HEK293 (cell line): ENCODE measurements at regions not wholly inside any gene's neighbourhood (a gene's known extent, or its start where the extent isn't known, plus 50 kb on each side); places are given as distances from the start of the nearest gene placed in this dataset.

ENCODE experiments used
- CTCF ChIA-PET: fragments of 350-600 bp; formaldehyde crosslinking; extraction: SDS; loops from one replicate; lab custom pipeline; 2021; ENCODE audit warnings: antibody characterized with exemption; lab: Yijun Ruan, JAX
- POLR2A ChIA-PET: fragments of 300-600 bp; formaldehyde crosslinking; extraction: SDS; loops from one replicate; lab custom pipeline; 2020; ENCODE audit warnings: antibody characterized with exemption, inconsistent platforms; lab: Yijun Ruan, JAX
- H3K27ac ChIP-seq: fragments of 200-500 bp; sonication (Bioruptor generic); 2 replicates; pipeline ENCODE4 v1.5.1; 2014; ENCODE audit warnings: low read depth, low read length, control low read depth, inconsistent platforms; ENCODE audit errors: extremely low read depth
- H3K36me3 ChIP-seq, 2 experiments: fragments of 200-500 bp in 1 of 2; sonication (Bioruptor generic) in 1 of 2; 1 replicate in 1 of 2; 2 replicates in 1 of 2; pipeline ENCODE4 v1.5.1; 2014 to 2017; ENCODE audit warnings: inconsistent platforms in 2 of 2, low read length in 2 of 2; ENCODE audit not compliant: control insufficient read depth in 2 of 2, insufficient read depth in 1 of 2
- H3K4me1 ChIP-seq: fragments of 200-500 bp; sonication (Bioruptor generic); 2 replicates; pipeline ENCODE4 v1.5.1; 2014; ENCODE audit warnings: mild to moderate bottlenecking, low read length, inconsistent platforms; ENCODE audit not compliant: control insufficient read depth, insufficient read depth
- H3K4me3 ChIP-seq: 2 replicates; pipeline ENCODE4 v1.5.1; 2011; ENCODE audit warnings: low read depth, mild to moderate bottlenecking, control low read depth, low read length, moderate library complexity
- H3K9me3 ChIP-seq: fragments of 200-500 bp; sonication (Bioruptor generic); 2 replicates; pipeline ENCODE4 v1.5.1; 2014; ENCODE audit warnings: low read depth, low read length, inconsistent platforms; ENCODE audit not compliant: control insufficient read depth, insufficient read depth
- GLIS1 ChIP-seq: fragments of 450-650 bp; formaldehyde crosslinking; IDR thresholded peaks from 2 replicates; pipeline ENCODE4 v1.5.1; 2016; ENCODE audit warnings: missing biosample characterization, missing genetic modification characterization
- GLIS2 ChIP-seq: fragments of 450-650 bp; formaldehyde crosslinking; IDR thresholded peaks from 2 replicates; pipeline ENCODE4 v1.5.1; 2016; ENCODE audit warnings: missing biosample characterization, missing genetic modification characterization
- PRDM6 ChIP-seq: fragments of 450-650 bp; formaldehyde crosslinking; IDR thresholded peaks from 2 replicates; pipeline ENCODE4 v1.5.1; 2017; ENCODE audit warnings: missing biosample characterization, missing genetic modification characterization
- ZBTB1 ChIP-seq: fragments of 450-650 bp; formaldehyde crosslinking; IDR thresholded peaks from 2 replicates; pipeline ENCODE4 v1.5.1; 2016; ENCODE audit warnings: missing biosample characterization, missing genetic modification characterization
- ZBTB17 ChIP-seq: fragments of 450-650 bp; formaldehyde crosslinking; IDR thresholded peaks from 2 replicates; pipeline ENCODE4 v1.5.1; 2016; ENCODE audit warnings: missing biosample characterization, missing genetic modification characterization
- ZBTB20 ChIP-seq: fragments of 450-650 bp; formaldehyde crosslinking; IDR thresholded peaks from 2 replicates; pipeline ENCODE4 v1.5.1; 2016; ENCODE audit warnings: missing biosample characterization, missing genetic modification characterization
- ZEB2 ChIP-seq: fragments of 450-650 bp; formaldehyde crosslinking; IDR thresholded peaks from 2 replicates; pipeline ENCODE4 v1.5.1; 2016; ENCODE audit warnings: missing biosample characterization, missing genetic modification characterization
- ZFHX2 ChIP-seq: fragments of 450-650 bp; formaldehyde crosslinking; conservative IDR thresholded peaks from 2 replicates; pipeline ENCODE4 v1.5.1; 2016; ENCODE audit warnings: missing biosample characterization, missing genetic modification characterization
- ZNF140 ChIP-seq: fragments of 450-650 bp; formaldehyde crosslinking; IDR thresholded peaks from 2 replicates; pipeline ENCODE4 v1.5.1; 2016; ENCODE audit warnings: missing biosample characterization, missing genetic modification characterization
- ZNF585B ChIP-seq: fragments of 450-650 bp; formaldehyde crosslinking; IDR thresholded peaks from 2 replicates; pipeline ENCODE4 v1.5.1; 2016; ENCODE audit warnings: missing biosample characterization, missing genetic modification characterization
- TF ChIP-seq, protein P1 (sequence below): fragments of 450-650 bp; formaldehyde crosslinking; IDR thresholded peaks from 2 replicates; pipeline ENCODE4 v1.5.1; 2016; ENCODE audit warnings: missing biosample characterization, missing genetic modification characterization, borderline replicate concordance
- TF ChIP-seq, protein P2 (sequence below): fragments of 450-650 bp; formaldehyde crosslinking; IDR thresholded peaks from 2 replicates; pipeline ENCODE4 v1.5.1; 2017; ENCODE audit warnings: missing biosample characterization, missing genetic modification characterization
- TF ChIP-seq, protein P3 (sequence below): fragments of 450-650 bp; formaldehyde crosslinking; conservative IDR thresholded peaks from 2 replicates; pipeline ENCODE4 v1.5.1; 2016; ENCODE audit warnings: low read depth, missing biosample characterization, missing genetic modification characterization
- TF ChIP-seq, protein P4 (sequence below): fragments of 450-650 bp; formaldehyde crosslinking; IDR thresholded peaks from 2 replicates; pipeline ENCODE4 v1.5.1; 2016; ENCODE audit warnings: missing biosample characterization, missing genetic modification characterization

DNA sequence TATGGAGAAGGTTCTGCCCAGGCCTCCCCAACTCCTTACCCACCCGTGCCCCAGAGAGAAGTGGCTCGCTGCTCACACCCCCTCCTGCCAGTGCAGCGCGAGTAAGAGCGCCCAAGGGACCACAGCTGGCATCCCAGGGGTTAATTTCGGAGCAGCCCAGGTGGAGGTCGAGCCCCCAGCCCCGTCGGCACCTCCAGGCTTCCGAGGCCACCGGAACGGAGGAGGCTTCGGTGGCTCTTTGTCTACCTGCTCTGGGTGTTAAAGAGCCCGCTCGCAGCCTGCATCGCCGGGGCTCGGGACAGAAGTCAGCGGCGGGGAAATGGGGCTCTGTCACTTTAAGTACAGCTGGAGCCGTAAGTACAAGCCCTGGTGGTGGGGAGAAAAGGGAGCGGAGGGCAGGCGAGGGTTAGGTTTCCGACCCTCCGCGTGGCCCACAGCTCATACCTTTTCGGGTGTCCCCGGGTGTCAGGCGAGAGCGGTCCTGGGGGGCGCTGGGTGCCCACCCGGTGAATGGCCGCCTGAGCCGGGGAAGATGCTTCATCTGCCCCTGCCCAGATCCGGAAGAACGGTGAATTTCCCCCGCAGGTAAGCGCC is 89.4 kb upstream of the IPO9 start (continued):
- TF ChIP-seq, protein P1, sequence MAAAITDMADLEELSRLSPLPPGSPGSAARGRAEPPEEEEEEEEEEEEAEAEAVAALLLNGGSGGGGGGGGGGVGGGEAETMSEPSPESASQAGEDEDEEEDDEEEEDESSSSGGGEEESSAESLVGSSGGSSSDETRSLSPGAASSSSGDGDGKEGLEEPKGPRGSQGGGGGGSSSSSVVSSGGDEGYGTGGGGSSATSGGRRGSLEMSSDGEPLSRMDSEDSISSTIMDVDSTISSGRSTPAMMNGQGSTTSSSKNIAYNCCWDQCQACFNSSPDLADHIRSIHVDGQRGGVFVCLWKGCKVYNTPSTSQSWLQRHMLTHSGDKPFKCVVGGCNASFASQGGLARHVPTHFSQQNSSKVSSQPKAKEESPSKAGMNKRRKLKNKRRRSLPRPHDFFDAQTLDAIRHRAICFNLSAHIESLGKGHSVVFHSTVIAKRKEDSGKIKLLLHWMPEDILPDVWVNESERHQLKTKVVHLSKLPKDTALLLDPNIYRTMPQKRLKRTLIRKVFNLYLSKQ (tag by site-specific recombination), result no peak
- TF ChIP-seq, protein P2, sequence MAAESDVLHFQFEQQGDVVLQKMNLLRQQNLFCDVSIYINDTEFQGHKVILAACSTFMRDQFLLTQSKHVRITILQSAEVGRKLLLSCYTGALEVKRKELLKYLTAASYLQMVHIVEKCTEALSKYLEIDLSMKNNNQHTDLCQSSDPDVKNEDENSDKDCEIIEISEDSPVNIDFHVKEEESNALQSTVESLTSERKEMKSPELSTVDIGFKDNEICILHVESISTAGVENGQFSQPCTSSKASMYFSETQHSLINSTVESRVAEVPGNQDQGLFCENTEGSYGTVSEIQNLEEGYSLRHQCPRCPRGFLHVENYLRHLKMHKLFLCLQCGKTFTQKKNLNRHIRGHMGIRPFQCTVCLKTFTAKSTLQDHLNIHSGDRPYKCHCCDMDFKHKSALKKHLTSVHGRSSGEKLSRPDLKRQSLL, result 0 out of 2 replicates have a peak, but pooled peaks have one; percentile 18
- TF ChIP-seq PRDM6 (tag by site-specific recombination) (no peak), ZBTB1 (tag by site-specific recombination) (no peak), GLIS1 (peak; percentile 65), ZEB2 (peak; percentile 37; the same call in 1 of the 2 replicates), GLIS2 (tag by site-specific recombination) (peak; percentile 60; the same call in 1 of the 2 replicates), ZBTB20 (peak; percentile 31; the same call in 1 of the 2 replicates), ZBTB17 (tag by site-specific recombination) (peak; percentile 53; the same call in 1 of the 2 replicates), ZNF585B (no peak)
- TF ChIP-seq, protein P3, sequence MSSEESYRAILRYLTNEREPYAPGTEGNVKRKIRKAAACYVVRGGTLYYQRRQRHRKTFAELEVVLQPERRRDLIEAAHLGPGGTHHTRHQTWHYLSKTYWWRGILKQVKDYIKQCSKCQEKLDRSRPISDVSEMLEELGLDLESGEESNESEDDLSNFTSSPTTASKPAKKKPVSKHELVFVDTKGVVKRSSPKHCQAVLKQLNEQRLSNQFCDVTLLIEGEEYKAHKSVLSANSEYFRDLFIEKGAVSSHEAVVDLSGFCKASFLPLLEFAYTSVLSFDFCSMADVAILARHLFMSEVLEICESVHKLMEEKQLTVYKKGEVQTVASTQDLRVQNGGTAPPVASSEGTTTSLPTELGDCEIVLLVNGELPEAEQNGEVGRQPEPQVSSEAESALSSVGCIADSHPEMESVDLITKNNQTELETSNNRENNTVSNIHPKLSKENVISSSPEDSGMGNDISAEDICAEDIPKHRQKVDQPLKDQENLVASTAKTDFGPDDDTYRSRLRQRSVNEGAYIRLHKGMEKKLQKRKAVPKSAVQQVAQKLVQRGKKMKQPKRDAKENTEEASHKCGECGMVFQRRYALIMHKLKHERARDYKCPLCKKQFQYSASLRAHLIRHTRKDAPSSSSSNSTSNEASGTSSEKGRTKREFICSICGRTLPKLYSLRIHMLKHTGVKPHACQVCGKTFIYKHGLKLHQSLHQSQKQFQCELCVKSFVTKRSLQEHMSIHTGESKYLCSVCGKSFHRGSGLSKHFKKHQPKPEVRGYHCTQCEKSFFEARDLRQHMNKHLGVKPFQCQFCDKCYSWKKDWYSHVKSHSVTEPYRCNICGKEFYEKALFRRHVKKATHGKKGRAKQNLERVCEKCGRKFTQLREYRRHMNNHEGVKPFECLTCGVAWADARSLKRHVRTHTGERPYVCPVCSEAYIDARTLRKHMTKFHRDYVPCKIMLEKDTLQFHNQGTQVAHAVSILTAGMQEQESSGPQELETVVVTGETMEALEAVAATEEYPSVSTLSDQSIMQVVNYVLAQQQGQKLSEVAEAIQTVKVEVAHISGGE (tag by site-specific recombination), result 0 out of 2 replicates have a peak, but pooled peaks have one; percentile 17
- TF ChIP-seq, protein P4, sequence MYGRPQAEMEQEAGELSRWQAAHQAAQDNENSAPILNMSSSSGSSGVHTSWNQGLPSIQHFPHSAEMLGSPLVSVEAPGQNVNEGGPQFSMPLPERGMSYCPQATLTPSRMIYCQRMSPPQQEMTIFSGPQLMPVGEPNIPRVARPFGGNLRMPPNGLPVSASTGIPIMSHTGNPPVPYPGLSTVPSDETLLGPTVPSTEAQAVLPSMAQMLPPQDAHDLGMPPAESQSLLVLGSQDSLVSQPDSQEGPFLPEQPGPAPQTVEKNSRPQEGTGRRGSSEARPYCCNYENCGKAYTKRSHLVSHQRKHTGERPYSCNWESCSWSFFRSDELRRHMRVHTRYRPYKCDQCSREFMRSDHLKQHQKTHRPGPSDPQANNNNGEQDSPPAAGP (tag by site-specific recombination), result no peak

GRCh38 chr1:201740086-201740541 is 88.8 kb upstream of the IPO9 start:
- H3K27ac ChIP-seq, result no peak overlapping the region; the same call in 1 of the 2 replicates
- TF ChIP-seq ZBTB1 (tag by site-specific recombination) (no peak), ZNF140 (tag by site-specific recombination) (peak; percentile 17; the same call in 1 of the 2 replicates), GLIS2 (tag by site-specific recombination) (0 out of 2 replicates have a peak, but pooled peaks have one; percentile 24), ZFHX2 (tag by site-specific recombination) (0 out of 2 replicates have a peak, but pooled peaks have one; percentile 24)
- TF ChIP-seq, all 188 proteins: peak for 3
- Histone ChIP-seq H3K4me3 (peak overlapping the region; percentile 67), H3K4me1 (peaks cover 3% of the 10 kb centered on the region; the same call in 1 of the 2 replicates), H3K9me3 (no peaks in the 10 kb centered on the region), H3K36me3 (no peaks in the 10 kb centered on the region)
- ChIA-PET POLR2A (interaction anchor here (0.6 to 1.4 kb wide), 4 partner anchors 11 to 305 kb away, joined by 3 to 7 read pairs (median 4); no protein-coding TSS in a partner anchor), CTCF (interaction anchor here (1.4 to 3.6 kb wide), 2 partner anchors 30 to 53 kb away, joined by 3 to 17 read pairs; no protein-coding TSS in a partner anchor)
